Esophagus muscularis mucosa (tissue), 4 donors: ENCODE measurements at regions not wholly inside any gene's neighbourhood (a gene's known extent, or its start where the extent isn't known, plus 50 kb on each side); places are given as distances from the start of the nearest gene placed in this dataset.

Experiments used
- DNase-seq: peaks from one replicate; pipeline ENCODE4 v3.0.0-alpha.2; 2017; ENCODE audit errors: extremely low spot score
- H3K27ac ChIP-seq, 4 donors: fragments of 200-600 bp; sonication (generic); replicated peaks in 1 of 4; 1 replicate in 3 of 4; 2 replicates in 1 of 4; pipeline ENCODE4 v1.5.1; 2016 to 2019; ENCODE audit warnings: mild to moderate bottlenecking in 1 of 4
- H3K27me3 ChIP-seq, 4 donors: fragments of 200-600 bp; sonication (generic); one replicate each; pipeline versions ENCODE4 v1.5.1 to v1.6.0; 2016 to 2019
- H3K36me3 ChIP-seq, 4 donors: fragments of 200-600 bp; sonication (generic); one replicate each; pipeline ENCODE4 v1.5.1; 2016 to 2019
- H3K4me1 ChIP-seq, 4 donors: fragments of 200-600 bp; sonication (generic); one replicate each; pipeline ENCODE4 v1.5.1; 2016 to 2019
- H3K4me3 ChIP-seq, 4 donors: fragments of 200-600 bp; sonication (generic); 1 replicate in 2 of 4; 2 replicates in 2 of 4; pipeline ENCODE4 v1.5.1; 2016 to 2019; ENCODE audit warnings: mild to moderate bottlenecking in 4 of 4, moderate library complexity in 1 of 4
- H3K9me3 ChIP-seq, 4 donors: fragments of 200-600 bp; sonication (generic); 1 replicate in 3 of 4; 2 replicates in 1 of 4; pipeline ENCODE4 v1.5.1; 2016 to 2019
- EP300 ChIP-seq: sonication (generic); formaldehyde crosslinking; IDR thresholded peaks from one replicate; pipeline ENCODE4 v1.6.1; 2017; ENCODE audit warnings: antibody characterized with exemption
- POLR2A ChIP-seq: fragments of 450-650 bp; IDR thresholded peaks from one replicate; pipeline ENCODE4 v1.6.1; 2017; ENCODE audit warnings: antibody characterized with exemption, moderate library complexity, mild to moderate bottlenecking, low read depth
- POLR2AphosphoS5 ChIP-seq, 2 donors: sonication (generic); formaldehyde crosslinking; IDR thresholded peaks; one replicate each; pipeline ENCODE4 v1.6.1; 2017; ENCODE audit warnings: antibody characterized with exemption in 2 of 2
- WGBS: methylation state at CpG from one replicate; pipeline ENCODE4 v1.1.5; 2018; 5-methylcytosine and 5-hydroxymethylcytosine counted together
- intact Hi-C: fragments of 100-400 bp; cut with DNase I; formaldehyde crosslinking; loops from one replicate; pipeline ENCODE4 v1.15.1; 2023
- TF ChIP-seq, protein P1 (sequence below), 3 experiments: fragments of 200-600 bp in 2 of 3; fragments of 450-650 bp in 1 of 3; sonication (generic) in 2 of 3; IDR thresholded peaks; one replicate each; pipeline ENCODE4 v1.5.1; 2017 to 2019; ENCODE audit warnings: antibody characterized with exemption in 3 of 3, mild to moderate bottlenecking in 2 of 3, moderate library complexity in 1 of 3

DNA sequence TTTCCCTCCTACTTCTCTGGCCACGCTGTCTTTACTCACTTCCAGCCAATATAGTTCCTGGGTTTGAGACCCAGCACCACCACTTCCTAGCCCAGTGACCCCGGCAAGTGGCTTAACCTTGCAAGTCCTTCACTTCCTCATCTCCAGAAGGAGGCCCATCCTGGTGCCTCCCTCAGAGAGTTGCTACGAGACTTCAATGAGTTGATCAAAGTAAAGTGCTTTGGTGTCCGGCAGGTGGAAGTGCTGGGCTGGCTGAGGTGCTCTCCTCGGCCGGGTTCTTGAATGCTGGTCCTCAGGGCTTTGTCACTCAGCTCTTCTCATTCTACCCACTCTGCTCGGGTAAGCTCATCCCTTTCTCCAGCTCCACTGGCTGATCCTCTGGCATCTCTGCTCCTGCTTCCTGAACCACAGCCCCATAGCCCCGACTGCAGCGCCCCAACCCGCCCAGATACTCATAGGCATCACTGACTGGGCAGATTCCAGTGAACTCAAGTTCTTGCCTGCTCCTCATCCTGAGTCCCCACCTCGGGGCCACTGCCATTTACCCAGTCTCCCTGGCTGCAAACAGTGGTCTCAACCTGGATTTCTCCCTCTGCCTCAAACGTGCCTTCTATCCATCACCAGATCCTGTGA lies 75.8 kb upstream of the WNT4 start:
- Histone ChIP-seq H3K27me3 (peaks cover 0 to 53% (median 0%) of the 10 kb centered on the region in 4 donors), H3K36me3 (no peaks in the 10 kb centered on the region), H3K27ac (no peak overlapping the region), H3K4me3 (no peak overlapping the region), H3K9me3 (peaks cover 0 to 10% (median 0%) of the 10 kb centered on the region in 4 donors), H3K4me1 (no peaks in the 10 kb centered on the region)
- WGBS, result 84% methylated on average over 12 of the region's 12 CpGs
- no peak for TF ChIP-seq POLR2AphosphoS5 (IDR thresholded peaks at IDR 0.05)
- no peak for TF ChIP-seq POLR2A
- no peak for TF ChIP-seq EP300
- intact Hi-C loops, result no loop called here
- no peak for DNase-seq

- Histone ChIP-seq H3K27me3 (peaks cover 0 to 60% (median 0%) of the 10 kb centered on the region in 4 donors), H3K9me3 (peaks cover 0 to 18% (median 5%) of the 10 kb centered on the region in 4 donors), H3K4me1 (no peaks in the 10 kb centered on the region), H3K4me3 (no peak overlapping the region), H3K36me3 (no peaks in the 10 kb centered on the region), H3K27ac (no peak overlapping the region)
- intact Hi-C loops, result no loop called here
- TF ChIP-seq, protein P1, sequence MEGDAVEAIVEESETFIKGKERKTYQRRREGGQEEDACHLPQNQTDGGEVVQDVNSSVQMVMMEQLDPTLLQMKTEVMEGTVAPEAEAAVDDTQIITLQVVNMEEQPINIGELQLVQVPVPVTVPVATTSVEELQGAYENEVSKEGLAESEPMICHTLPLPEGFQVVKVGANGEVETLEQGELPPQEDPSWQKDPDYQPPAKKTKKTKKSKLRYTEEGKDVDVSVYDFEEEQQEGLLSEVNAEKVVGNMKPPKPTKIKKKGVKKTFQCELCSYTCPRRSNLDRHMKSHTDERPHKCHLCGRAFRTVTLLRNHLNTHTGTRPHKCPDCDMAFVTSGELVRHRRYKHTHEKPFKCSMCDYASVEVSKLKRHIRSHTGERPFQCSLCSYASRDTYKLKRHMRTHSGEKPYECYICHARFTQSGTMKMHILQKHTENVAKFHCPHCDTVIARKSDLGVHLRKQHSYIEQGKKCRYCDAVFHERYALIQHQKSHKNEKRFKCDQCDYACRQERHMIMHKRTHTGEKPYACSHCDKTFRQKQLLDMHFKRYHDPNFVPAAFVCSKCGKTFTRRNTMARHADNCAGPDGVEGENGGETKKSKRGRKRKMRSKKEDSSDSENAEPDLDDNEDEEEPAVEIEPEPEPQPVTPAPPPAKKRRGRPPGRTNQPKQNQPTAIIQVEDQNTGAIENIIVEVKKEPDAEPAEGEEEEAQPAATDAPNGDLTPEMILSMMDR (IDR thresholded peaks at IDR 0.05), result no peak
- TF ChIP-seq POLR2A, result no peak
- DNase-seq, result no peak
- 87% methylated on average over 8 of the region's 8 CpGs for WGBS
Measured at GRCh38 chr1:22221233-22221780, 78.4 kb upstream of the WNT4 start.

DNA sequence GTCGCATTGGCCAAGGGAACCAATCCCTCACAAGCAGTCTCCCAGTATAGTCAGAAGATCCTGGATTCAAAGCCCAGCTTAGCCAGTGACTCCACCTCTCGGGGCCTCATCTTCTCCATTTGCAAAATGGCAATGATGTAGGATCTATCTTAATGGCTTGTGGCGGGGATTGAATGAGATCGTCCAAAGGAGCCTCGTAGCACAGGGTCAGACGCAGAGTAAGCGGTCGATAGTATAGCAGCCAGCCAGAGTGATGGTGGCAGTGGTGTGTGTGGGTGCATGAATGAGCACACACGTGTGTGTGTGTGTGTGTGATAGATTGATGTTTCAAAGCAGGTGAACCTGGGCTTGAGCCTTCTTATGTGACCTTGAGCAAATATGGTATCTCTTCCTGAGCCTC lies 79.8 kb upstream of the WNT4 start:
- WGBS, result 83% methylated on average over 8 of the region's 9 CpGs
- Histone ChIP-seq H3K27ac (no peak overlapping the region), H3K4me3 (no peak overlapping the region), H3K36me3 (no peaks in the 10 kb centered on the region), H3K9me3 (peaks cover 0 to 18% (median 5%) of the 10 kb centered on the region in 4 donors), H3K27me3 (peaks cover 0 to 53% (median 0%) of the 10 kb centered on the region in 4 donors), H3K4me1 (no peaks in the 10 kb centered on the region)
- intact Hi-C loops, result no loop called here
- TF ChIP-seq POLR2AphosphoS5 (IDR thresholded peaks at IDR 0.05) (no peak), POLR2A (no peak), EP300 (no peak)
- TF ChIP-seq, protein P1 (IDR thresholded peaks at IDR 0.05), result no peak
- DNase-seq, result no peak

- no peak for DNase-seq
- Histone ChIP-seq H3K36me3 (no peaks in the 10 kb centered on the region), H3K9me3 (peaks cover 0 to 18% (median 5%) of the 10 kb centered on the region in 4 donors)
Measured at GRCh38 chr1:22223176-22223575, 80.3 kb upstream of the WNT4 start.

DNA sequence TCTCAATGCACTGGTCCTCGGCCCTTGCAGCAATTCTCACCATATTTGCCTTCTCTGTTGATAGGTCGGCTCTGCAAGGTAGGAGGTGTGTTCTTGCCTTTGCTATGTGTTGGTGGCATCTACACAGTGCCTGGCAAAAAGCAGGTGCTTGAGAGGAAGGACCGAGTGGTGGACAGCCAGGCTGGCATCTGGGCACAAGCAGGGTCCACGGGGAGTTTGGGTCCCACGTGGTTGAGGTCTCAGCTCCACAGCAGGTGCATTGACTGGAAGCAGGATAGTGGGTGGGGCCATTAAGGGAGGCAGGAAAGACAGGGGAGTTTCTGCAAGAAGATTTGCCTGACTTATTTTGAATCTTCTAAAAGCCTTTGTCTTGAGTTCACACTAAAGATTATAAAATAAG lies 81.2 kb upstream of the WNT4 start:
- no peak overlapping the region for H3K27ac ChIP-seq
- intact Hi-C loops, result no loop called here
- H3K4me3 ChIP-seq, result no peak overlapping the region
- WGBS, result 95% methylated on average over 5 of the region's 5 CpGs
- H3K4me1 ChIP-seq, result no peaks in the 10 kb centered on the region
- TF ChIP-seq EP300 (no peak), POLR2AphosphoS5 (IDR thresholded peaks at IDR 0.05) (no peak), POLR2A (no peak)
- TF ChIP-seq, protein P1 (IDR thresholded peaks at IDR 0.05), result no peak
- no peak for DNase-seq
- peaks cover 0 to 40% (median 0%) of the 10 kb centered on the region in 4 donors for H3K27me3 ChIP-seq
- no peaks in the 10 kb centered on the region for H3K36me3 ChIP-seq
- H3K9me3 ChIP-seq, result peaks cover 0 to 18% (median 5%) of the 10 kb centered on the region in 4 donors

More at GRCh38 chr1:22223176-22223575, 80.3 kb upstream of the WNT4 start:
- H3K27me3 ChIP-seq, result peaks cover 0 to 48% (median 0%) of the 10 kb centered on the region in 4 donors
- no peak overlapping the region for H3K27ac ChIP-seq
- H3K4me3 ChIP-seq, result no peak overlapping the region
- TF ChIP-seq, protein P1 (IDR thresholded peaks at IDR 0.05), result no peak
- no peak for TF ChIP-seq EP300
- no peak for TF ChIP-seq POLR2AphosphoS5 (IDR thresholded peaks at IDR 0.05)
- no peak for TF ChIP-seq POLR2A
- WGBS, result 83% methylated on average over 6 of the region's 6 CpGs
- H3K4me1 ChIP-seq, result no peaks in the 10 kb centered on the region
- intact Hi-C loops, result no loop called here
